GM23338 (cell line): ENCODE measurements at regions not wholly inside any gene's neighbourhood (a gene's known extent, or its start where the extent isn't known, plus 50 kb on each side); places are given as distances from the start of the nearest gene placed in this dataset.

Source experiments
- ATAC-seq: fragments of 200-7000 bp; cut with Tn5 transposase; 3 replicates; pipeline ENCODE4 v1.9.1; 2020
- DNase-seq: peaks from one replicate; pipeline ENCODE4 v3.0.0-alpha.2; 2015; ENCODE audit warnings: low spot score
- H2AFZ ChIP-seq: fragments of 200-600 bp; sonication (generic); 2 replicates; pipeline ENCODE4 v1.8.0; 2016; ENCODE audit warnings: antibody characterized with exemption, mild to moderate bottlenecking, moderate library complexity
- H3F3A ChIP-seq: fragments of 200-600 bp; sonication (generic); replicated peaks from 2 replicates; pipeline ENCODE4 v1.8.0; 2017; ENCODE audit warnings: antibody characterized with exemption, mixed run types, low read depth
- H3K27ac ChIP-seq: fragments of 200-600 bp; sonication (generic); 2 replicates; pipeline ENCODE4 v1.6.1; 2016; ENCODE audit warnings: low read depth
- H3K27me3 ChIP-seq: fragments of 200-600 bp; sonication (generic); 2 replicates; pipeline ENCODE4 v1.8.0; 2016; ENCODE audit warnings: mild to moderate bottlenecking, mixed run types, moderate library complexity; ENCODE audit not compliant: insufficient read depth
- H3K36me3 ChIP-seq: fragments of 200-600 bp; sonication (generic); 2 replicates; pipeline ENCODE4 v1.8.0; 2016; ENCODE audit warnings: mild to moderate bottlenecking; ENCODE audit not compliant: insufficient read depth
- H3K4me1 ChIP-seq: fragments of 200-600 bp; sonication (generic); 2 replicates; pipeline ENCODE4 v1.8.0; 2016; ENCODE audit warnings: mild to moderate bottlenecking, moderate library complexity; ENCODE audit not compliant: insufficient read depth
- H3K4me2 ChIP-seq: fragments of 200-600 bp; sonication (generic); 2 replicates; pipeline ENCODE4 v1.7.1; 2017; ENCODE audit warnings: mixed run types
- H3K4me3 ChIP-seq: fragments of 200-600 bp; sonication (generic); 2 replicates; pipeline ENCODE4 v1.6.1; 2016; ENCODE audit warnings: mixed run types
- H3K79me2 ChIP-seq: fragments of 200-600 bp; sonication (generic); replicated peaks from 2 replicates; pipeline ENCODE4 v1.8.0; 2017; ENCODE audit warnings: mild to moderate bottlenecking; ENCODE audit not compliant: insufficient read depth
- H3K9me2 ChIP-seq: fragments of 200-600 bp; sonication (generic); 2 replicates; pipeline ENCODE4 v1.8.0; 2017; ENCODE audit not compliant: insufficient read depth
- H4K20me1 ChIP-seq: fragments of 200-600 bp; sonication (generic); replicated peaks from 2 replicates; pipeline ENCODE4 v1.8.0; 2017; ENCODE audit warnings: mild to moderate bottlenecking; ENCODE audit not compliant: insufficient read depth
- H3K27ac Mint-ChIP-seq: 2 replicates; pipeline ENCODE4 v1.8.0; 2020; ENCODE audit warnings: inconsistent platforms, mild to moderate bottlenecking, moderate library complexity, mixed read lengths
- H3K27me3 Mint-ChIP-seq: 3 replicates; pipeline ENCODE4 v1.8.0; 2022; ENCODE audit warnings: low read depth, mild to moderate bottlenecking, moderate library complexity, mixed read lengths, inconsistent platforms; ENCODE audit not compliant: insufficient read depth, poor library complexity
- H3K36me3 Mint-ChIP-seq: 3 replicates; pipeline ENCODE4 v1.8.0; 2021; ENCODE audit warnings: low read depth, mild to moderate bottlenecking, inconsistent platforms, moderate library complexity, mixed read lengths
- H3K4me1 Mint-ChIP-seq: 3 replicates; pipeline ENCODE4 v1.8.0; 2020; ENCODE audit warnings: mild to moderate bottlenecking, inconsistent platforms, mixed read lengths
- H3K4me3 Mint-ChIP-seq: 3 replicates; pipeline ENCODE4 v1.8.0; 2021; ENCODE audit warnings: moderate library complexity, mild to moderate bottlenecking, inconsistent platforms, mixed read lengths
- H3K9me3 Mint-ChIP-seq: 3 replicates; pipeline ENCODE4 v1.8.0; 2020; ENCODE audit warnings: moderate library complexity, mild to moderate bottlenecking, inconsistent platforms, mixed read lengths
- CREB1 ChIP-seq: fragments of 250-450 bp; sonication (Bioruptor Pico); IDR thresholded peaks from 2 replicates; pipeline ENCODE4 v1.5.0; 2020; ENCODE audit warnings: low read depth, mild to moderate bottlenecking, moderate library complexity
- CTCF ChIP-seq, 2 experiments: fragments of 200-600 bp in 1 of 2; sonication (generic) in 1 of 2; conservative IDR thresholded peaks; 2 replicates each; pipeline versions ENCODE4 v1.5.1 to v1.6.1; 2016 to 2017; ENCODE audit warnings: antibody characterized with exemption in 2 of 2, low read depth in 2 of 2, mild to moderate bottlenecking in 2 of 2, moderate library complexity in 1 of 2
- EZH2 ChIP-seq: fragments of 200-600 bp; sonication (generic); IDR thresholded peaks from one replicate; pipeline ENCODE4 v1.8.0; 2017; ENCODE audit warnings: antibody characterized with exemption, mild to moderate bottlenecking, low read depth; ENCODE audit not compliant: unreplicated experiment
- JUNB ChIP-seq: IDR thresholded peaks from one replicate; pipeline ENCODE4 v1.6.1; 2016; ENCODE audit warnings: antibody characterized with exemption; ENCODE audit not compliant: unreplicated experiment
- NANOG ChIP-seq: IDR thresholded peaks from 2 replicates; pipeline ENCODE4 v1.6.1; 2016; ENCODE audit warnings: antibody characterized with exemption, borderline replicate concordance
- REST ChIP-seq: IDR thresholded peaks from one replicate; pipeline ENCODE4 v1.6.1; 2018; ENCODE audit warnings: antibody characterized with exemption; ENCODE audit not compliant: unreplicated experiment
- STAT1 ChIP-seq: IDR thresholded peaks from one replicate; pipeline ENCODE4 v1.6.1; 2016; ENCODE audit warnings: antibody characterized with exemption; ENCODE audit not compliant: unreplicated experiment
- ZNF331 ChIP-seq: fragments of 250-450 bp; sonication (Bioruptor Pico); IDR thresholded peaks from 2 replicates; pipeline ENCODE4 v1.5.0; 2020; ENCODE audit warnings: low read depth, mild to moderate bottlenecking, moderate library complexity
- ZNF462 ChIP-seq: fragments of 250-450 bp; sonication (Bioruptor Pico); IDR thresholded peaks from 2 replicates; pipeline ENCODE4 v1.5.0; 2020; ENCODE audit warnings: mild to moderate bottlenecking, moderate library complexity

GRCh38 chr11:41799754-41800153, 340.3 kb upstream of the LRRC4C start:
- no peaks in the 10 kb centered on the region for H3K4me1 ChIP-seq
- no peaks in the 10 kb centered on the region for H3K79me2 ChIP-seq
- no peak overlapping the region for H3K27ac ChIP-seq
- Mint-ChIP-seq H3K9me3 (peaks cover 14% of the 10 kb centered on the region; the same call in 2 of the 3 replicates), H3K4me3 (no peak overlapping the region), H3K27me3 (peaks cover 1% of the 10 kb centered on the region), H3K36me3 (peaks cover 2% of the 10 kb centered on the region; the same call in 1 of the 3 replicates), H3K27ac (no peak overlapping the region), H3K4me1 (no peaks in the 10 kb centered on the region)
- ATAC-seq (no peak), DNase-seq (no peak)
- no peaks in the 10 kb centered on the region for H3F3A ChIP-seq
- no peak overlapping the region for H2AFZ ChIP-seq
- H3K27me3 ChIP-seq: no peaks in the 10 kb centered on the region
- no peaks in the 10 kb centered on the region for H4K20me1 ChIP-seq
- no peaks in the 10 kb centered on the region for H3K9me2 ChIP-seq
- no peak for TF ChIP-seq EZH2
- no peak for TF ChIP-seq CTCF (conservative IDR thresholded peaks at IDR 0.05; ENCODE audit: low read depth in 2 of 2)
- TF ChIP-seq ZNF331: no peak
- no peak for TF ChIP-seq STAT1
- no peak for TF ChIP-seq JUNB
- no peak overlapping the region for H3K4me3 ChIP-seq
- no peak overlapping the region for H3K4me2 ChIP-seq
- no peaks in the 10 kb centered on the region for H3K36me3 ChIP-seq

- no peaks in the 10 kb centered on the region; the same call in 1 of the 2 replicates for H3K9me2 ChIP-seq
- H3K9me3 Mint-ChIP-seq: peaks cover 16% of the 10 kb centered on the region; the same call in 2 of the 3 replicates
- TF ChIP-seq NANOG (no peak), REST (no peak), ZNF462 (no peak), CREB1 (CRISPR knock-in tag) (no peak)
Observed at GRCh38 chr11:41803895-41804294, 344.4 kb upstream of the LRRC4C start.

More at GRCh38 chr11:41803895-41804294, 344.4 kb upstream of the LRRC4C start:
- Mint-ChIP-seq H3K4me1 (no peaks in the 10 kb centered on the region), H3K36me3 (peaks cover 2% of the 10 kb centered on the region; the same call in 1 of the 3 replicates), H3K27ac (no peak overlapping the region), H3K27me3 (peaks cover 1% of the 10 kb centered on the region), H3K4me3 (no peak overlapping the region)
- no peak overlapping the region for H3K4me2 ChIP-seq
- H3K27ac ChIP-seq: no peak overlapping the region
- H3K36me3 ChIP-seq: no peaks in the 10 kb centered on the region
- DNase-seq: no peak
- H4K20me1 ChIP-seq: no peaks in the 10 kb centered on the region
- H3K79me2 ChIP-seq: no peaks in the 10 kb centered on the region
- no peaks in the 10 kb centered on the region for H3K27me3 ChIP-seq
- no peak for ATAC-seq
- H3F3A ChIP-seq: no peaks in the 10 kb centered on the region
- no peak overlapping the region for H2AFZ ChIP-seq
- no peaks in the 10 kb centered on the region for H3K4me1 ChIP-seq
- no peak overlapping the region for H3K4me3 ChIP-seq
